Stimulated activated naive CD4-positive, alpha-beta T cell treated with Interleukin-2 at 50 U/mL for 16 hours (primary cell): ENCODE measurements at regions not wholly inside any gene's neighbourhood (a gene's known extent, or its start where the extent isn't known, plus 50 kb on each side); places are given as distances from the start of the nearest gene placed in this dataset.
"Not testable (repeated sequence)": the region's sequence is repeated elsewhere in the genome, so short reads cannot be mapped to it uniquely, and the experiment has no call there.

Source experiments
- DNase-seq: peaks from one replicate; lab custom pipeline; 2025; lab: John Stamatoyannopoulos, UW

GRCh38 chr3:144523396-144523795 is 551.8 kb downstream of the DIPK2A start:
- no peak for DNase-seq

- DNase-seq = no peak
These were observed 552.9 kb downstream of the DIPK2A start for GRCh38 chr3:144524531-144524930.

DNA sequence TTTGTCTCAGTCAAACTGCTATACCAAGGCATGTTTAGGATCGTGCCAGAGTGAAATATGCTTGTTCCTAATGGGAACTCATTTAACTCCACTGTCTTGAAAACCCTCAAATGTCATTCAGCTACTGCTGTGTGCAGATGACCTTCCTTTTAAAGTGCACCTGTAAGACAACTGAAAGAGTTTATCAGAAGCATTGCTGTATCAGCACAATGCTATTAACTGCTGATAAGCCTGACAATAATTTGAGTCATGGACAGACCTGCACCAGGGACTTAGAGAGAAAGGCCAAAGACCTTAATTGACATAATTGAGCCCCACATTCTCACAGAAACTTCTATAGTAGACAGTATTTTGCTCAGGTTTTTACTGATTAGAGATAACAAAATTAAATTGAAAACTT is 557.9 kb downstream of the DIPK2A start:
- no peak for DNase-seq

DNA sequence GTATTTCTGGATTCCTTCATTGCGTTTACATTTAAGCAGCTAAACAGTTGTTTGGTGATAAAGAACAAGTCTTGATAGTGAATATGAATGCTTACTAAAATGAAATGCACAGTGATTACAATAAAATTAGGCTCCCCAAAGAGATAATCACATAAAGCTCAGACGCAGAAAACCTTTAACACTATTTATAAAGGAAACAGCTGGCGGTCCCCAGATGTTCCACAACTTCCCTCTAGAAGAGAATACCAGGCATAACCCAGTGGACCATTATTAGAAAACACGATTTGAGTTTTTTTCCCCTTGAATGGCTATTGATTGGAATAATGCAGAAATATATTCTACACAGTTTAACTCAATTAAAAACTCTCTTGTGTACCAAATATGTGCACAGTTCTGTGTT is 573.2 kb downstream of the DIPK2A start:
- DNase-seq = no peak

- DNase-seq = no peak
These were observed 574.9 kb downstream of the DIPK2A start for GRCh38 chr3:144546539-144546938.

DNA sequence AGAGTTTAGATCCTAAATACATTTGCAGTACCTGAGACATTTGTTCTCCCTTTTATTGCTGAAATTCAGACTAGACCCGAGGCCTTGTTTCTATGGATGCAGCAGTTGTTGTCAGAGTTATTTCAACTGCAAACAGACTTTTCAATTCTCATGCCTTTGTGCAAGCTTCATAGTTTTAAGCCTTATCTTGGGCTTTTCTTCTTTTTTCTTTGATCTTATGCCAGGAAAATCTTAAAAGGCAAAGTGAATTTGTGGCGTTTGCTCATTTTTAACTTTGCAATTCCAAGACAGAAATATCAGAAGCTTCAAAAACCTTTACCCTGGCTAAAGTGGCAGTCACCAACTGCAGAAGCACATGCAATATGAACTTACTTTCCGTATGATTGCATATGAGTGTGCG is 576.7 kb downstream of the DIPK2A start:
- DNase-seq = no peak

- no peak for DNase-seq
These were observed 577.5 kb downstream of the DIPK2A start for GRCh38 chr3:144549166-144549565.

DNA sequence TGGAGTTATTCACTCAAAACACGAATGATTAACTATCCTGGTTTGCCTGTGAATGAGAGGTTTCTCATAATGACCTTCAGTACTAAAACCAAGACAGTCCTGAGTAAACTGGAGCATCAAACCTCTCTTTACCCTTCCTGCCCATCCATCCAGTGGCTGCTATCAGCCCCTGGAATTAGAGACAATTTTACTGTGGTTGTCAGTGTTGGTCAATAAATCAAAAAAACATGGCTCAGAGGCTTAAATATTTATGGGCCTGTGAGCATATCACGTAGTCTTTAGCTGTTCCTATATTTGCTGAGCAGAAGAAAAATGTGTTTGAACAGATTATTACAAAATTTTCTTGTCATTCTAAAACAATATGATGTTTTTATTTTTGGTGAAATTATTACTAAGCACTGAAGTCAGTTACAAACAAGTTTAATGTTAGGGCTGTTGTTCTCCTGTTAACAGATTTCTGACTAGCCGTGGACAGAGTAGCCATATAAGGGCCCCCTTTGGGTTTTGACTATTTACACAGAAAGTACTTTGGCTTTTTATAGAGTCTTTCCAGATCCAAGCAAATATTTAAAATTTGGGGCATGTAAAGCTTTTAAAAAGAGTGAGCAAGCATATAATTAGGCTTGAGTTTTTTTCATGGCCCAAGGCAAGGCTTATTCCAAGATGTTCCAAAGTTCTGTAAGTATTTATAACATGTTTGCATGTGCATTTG is 580.9 kb downstream of the DIPK2A start:
- DNase-seq = no peak

DNA sequence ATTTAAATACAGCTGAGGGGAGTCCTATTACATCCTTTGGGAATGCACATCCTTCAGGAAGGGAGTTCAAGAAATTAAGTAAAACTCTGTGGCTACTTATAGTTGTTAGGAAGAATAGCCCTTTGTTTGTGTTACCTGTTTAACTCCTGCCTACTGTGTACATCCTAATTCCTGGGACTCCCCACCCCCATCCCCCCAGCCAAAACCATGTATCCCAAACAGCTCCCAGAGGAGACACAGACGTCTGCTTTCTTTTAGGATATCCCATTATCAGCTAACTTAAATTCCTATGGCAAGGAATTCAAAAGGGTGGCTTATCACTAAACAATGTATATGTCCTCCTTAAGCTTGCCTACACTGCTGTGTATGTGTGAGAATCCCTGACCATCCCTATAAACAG is 581.7 kb downstream of the DIPK2A start:
- DNase-seq = no peak

DNA sequence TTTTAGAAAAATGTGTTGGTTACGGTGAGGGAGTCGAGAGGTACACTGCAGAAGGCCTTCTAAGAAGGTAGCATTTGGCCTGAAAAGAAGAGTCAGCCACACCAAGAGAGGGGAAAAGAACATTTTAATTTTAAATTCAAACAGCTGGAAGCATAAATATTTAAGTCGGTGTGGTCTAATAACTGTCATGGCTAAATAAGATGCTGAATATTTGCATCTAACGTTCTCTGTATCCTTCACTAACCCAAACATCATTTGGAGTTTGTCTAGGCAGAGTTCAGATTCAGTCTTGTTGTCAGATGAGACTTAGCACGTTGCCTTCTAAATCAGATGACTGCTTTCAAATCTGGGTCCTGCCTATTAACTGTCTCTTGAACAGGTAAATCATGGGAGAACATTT is 583.3 kb downstream of the DIPK2A start:
- DNase-seq = no peak

DNA sequence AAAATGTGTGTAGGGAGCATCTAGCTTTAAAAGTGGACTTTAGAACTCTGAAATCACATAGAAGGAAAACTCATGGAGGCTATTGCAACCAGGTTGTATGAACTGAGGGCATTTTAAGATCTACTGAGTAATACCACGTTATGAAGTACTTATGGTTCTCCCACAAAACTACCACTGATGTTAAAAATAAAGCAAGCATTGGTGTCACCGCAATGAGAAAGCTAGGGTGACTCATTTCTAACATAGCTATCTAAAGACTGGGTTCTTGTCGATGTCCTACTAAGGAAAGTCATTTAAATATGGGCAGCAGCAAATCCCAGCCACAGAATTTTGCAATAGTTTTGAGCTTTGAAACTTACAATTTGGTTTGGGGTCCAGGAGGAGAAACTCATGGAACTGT is 584.8 kb downstream of the DIPK2A start:
- no peak for DNase-seq

DNA sequence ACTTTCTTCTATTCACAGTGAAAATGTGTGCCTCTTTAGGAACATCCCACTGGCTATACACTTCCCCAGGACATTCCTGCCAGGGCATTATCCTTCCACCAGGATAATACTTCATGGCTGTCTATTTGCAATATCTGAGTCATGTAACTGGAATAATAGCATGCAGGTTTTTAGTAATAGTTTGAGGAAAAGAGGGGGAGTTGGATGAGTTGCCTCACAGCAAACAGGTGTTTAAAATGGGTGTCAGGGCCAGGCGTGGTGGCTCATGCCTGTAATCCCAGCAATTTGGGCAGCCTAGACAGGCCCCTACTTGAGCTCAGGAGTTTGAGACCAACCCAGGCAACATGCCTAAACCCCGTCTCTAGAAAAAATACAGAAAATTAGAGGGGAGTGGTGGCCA is 585.9 kb downstream of the DIPK2A start:
- no peak for DNase-seq

DNA sequence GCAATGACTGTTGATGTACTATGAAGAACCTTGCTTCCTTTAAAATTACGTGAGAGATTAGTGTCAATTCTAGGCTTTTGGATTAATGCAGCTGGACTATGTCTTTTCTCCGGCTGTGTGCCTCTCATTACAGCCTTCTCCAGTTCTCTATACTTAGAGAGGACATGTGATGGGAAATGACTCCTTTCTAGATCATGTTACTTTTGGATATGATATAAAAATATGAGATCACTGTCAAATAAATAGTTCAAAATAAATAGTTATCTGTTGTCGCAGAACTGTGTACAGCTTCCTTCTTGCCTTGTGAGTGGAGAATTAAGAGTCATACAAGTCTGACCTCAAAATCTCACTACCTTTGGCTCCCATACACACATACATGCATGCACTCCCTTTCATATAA is 592.4 kb downstream of the DIPK2A start:
- DNase-seq = no peak

DNA sequence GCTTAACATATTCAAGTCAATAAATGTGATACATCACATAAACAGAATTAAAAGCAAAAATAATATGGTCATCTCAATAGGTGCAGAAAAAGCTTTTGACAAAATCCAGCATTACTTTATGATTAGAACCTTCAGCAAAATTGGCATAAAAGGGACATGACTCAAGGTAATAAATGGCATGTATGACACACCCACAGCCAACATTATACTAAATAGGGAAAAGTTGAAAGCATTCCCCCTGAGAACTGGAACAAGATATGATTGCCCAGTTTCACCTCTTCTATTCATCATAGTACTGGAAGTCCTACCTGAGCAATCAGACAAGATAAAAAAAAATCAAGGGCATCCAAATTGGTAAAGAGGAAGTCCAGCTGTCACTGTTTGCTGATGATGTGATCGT is 594.7 kb downstream of the DIPK2A start:
- no peak for DNase-seq

GRCh38 chr3:144569651-144570050 is 598.0 kb downstream of the DIPK2A start:
- DNase-seq = no peak

GRCh38 chr3:144583871-144584270 is 612.2 kb downstream of the DIPK2A start:
- no peak for DNase-seq

DNA sequence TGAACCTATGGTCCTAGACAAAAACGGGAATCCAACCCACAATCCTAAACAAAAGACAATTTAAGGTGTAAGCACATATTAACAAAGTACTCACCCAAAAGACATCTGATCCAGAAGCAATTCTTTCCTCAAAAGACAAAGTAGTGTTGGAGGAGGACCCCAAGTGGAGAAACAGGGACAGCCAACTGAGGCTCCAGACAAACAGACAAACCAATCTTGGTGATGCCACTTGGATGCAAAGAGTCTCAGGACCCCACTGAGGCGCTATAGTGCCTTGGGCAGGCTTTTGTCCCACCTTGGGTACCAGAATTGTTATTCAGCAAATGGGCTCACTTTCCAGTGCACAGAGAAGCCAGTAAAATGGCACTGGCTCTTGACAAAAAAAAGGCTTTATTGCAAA is 613.8 kb downstream of the DIPK2A start:
- no peak for DNase-seq

DNA sequence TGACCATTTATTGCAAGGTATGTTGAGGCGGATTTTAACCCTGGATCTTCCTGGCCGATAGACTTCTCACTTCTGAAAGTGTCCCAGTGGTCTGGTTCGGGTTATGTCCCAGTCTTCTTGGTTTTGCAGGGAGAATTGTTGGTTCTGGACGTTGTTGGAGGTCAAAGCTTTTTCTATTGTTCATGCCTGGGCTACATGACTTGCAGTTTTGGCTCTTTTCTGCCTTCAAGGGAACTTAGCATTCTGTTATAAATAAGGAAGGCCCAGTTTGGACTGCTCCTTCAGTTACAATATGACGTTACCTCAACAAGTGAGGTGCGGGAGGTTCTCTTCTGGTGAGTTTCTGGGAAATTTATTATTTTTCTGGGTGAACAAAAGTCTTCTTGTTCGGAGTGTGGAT is 614.3 kb downstream of the DIPK2A start:
- no peak for DNase-seq

- DNase-seq = no peak
These were observed 614.8 kb downstream of the DIPK2A start for GRCh38 chr3:144586382-144586781.

DNA sequence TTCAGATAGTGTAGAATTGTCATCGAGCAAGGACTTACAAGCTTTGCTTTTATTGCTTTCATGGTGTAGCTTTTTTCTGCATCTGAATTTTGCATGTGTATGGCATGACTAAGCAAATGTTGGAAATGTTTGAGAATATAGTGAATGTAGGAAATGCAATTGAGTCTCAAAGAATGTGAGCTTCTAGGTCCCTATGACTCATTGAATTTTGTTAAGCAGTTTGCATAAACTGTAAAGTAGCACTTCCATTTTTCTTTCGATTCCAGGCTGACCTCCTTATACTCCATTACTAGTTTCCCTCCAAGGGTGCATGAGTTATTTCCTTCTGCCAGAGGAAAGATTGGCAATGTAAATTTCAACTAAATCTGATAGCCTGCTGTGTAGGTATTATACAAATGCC is 619.2 kb downstream of the DIPK2A start:
- DNase-seq = no peak

DNA sequence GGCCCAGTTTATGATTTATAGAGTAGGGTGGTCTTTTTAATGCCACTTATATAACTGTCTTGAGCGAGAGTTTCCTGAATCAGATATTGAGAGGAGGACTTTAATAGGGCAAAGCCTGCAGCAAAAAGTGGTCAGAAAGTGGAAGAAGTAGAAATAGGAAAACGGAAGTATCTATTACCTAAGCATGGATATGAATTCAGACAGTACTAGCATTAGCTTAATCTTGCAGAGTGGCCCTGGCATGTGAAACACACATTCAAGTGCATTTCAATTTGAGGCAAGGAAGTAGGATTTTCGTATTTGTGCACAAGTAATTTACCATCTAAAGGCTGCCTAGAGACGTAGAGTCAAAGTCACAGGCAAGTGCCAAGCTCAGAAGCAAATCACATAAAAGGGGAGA is 622.3 kb downstream of the DIPK2A start:
- DNase-seq = no peak

DNA sequence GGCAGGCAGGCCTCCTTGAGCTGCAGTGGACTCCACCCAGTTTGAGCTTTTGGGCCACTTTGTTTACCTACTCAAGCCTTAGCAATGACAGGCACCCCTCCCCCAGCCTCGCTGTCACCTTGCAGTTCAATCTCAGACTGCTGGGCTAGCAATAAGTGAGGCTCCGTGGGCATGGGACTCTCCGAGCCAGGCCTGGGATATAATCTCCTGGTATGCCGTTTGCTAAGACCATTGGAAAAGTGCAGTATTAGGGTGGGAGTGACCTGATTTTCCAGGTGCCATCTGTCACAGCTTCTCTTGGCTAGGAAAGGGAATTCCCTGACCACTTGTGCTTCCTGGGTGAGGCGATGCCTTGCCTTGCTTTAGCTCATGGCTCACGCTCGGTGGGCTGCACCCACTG is 648.6 kb downstream of the DIPK2A start:
- DNase-seq = not testable (repeated sequence)

- no peak for DNase-seq
These were observed 651.2 kb downstream of the DIPK2A start for GRCh38 chr3:144622845-144623244.

GRCh38 chr3:144624656-144625055 is 653.0 kb downstream of the DIPK2A start:
- DNase-seq = no peak

DNA sequence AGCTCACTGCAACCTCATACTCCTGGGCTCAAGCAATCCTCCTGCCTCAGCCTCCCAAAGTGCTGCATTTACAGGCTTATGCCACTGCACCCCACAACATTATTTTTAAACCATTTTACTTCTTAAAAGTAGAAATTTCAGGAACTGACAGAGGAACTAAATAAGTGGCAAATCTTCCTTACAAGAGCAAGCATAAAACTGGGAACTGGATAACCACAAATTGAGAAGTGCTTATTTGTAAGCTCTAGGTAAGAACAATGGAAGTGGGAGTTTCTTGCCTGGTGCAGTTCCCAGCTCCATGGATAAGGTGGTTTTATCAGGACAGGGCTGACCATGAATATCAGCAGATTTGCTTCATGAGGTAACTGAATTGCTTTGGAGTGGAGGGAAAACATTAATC is 655.2 kb downstream of the DIPK2A start:
- DNase-seq = no peak
